Esophagus squamous epithelium (tissue), 4 donors: ENCODE measurements at regions not wholly inside any gene's neighbourhood (a gene's known extent, or its start where the extent isn't known, plus 50 kb on each side); places are given as distances from the start of the nearest gene placed in this dataset.

ENCODE experiments used
- POLR2A ChIP-seq, 4 donors: fragments of 450-650 bp; IDR thresholded peaks; one replicate each; pipeline ENCODE4 v1.6.1; 2017; ENCODE audit warnings: antibody characterized with exemption in 4 of 4, mild to moderate bottlenecking in 4 of 4, moderate library complexity in 3 of 4
- TF ChIP-seq, protein P1 (sequence below), 6 experiments: fragments of 450-650 bp in 4 of 6; fragments of 200-600 bp in 2 of 6; sonication (generic) in 2 of 6; IDR thresholded peaks; one replicate each; pipeline ENCODE4 v1.5.1; 2016 to 2019; ENCODE audit warnings: antibody characterized with exemption in 6 of 6, mild to moderate bottlenecking in 4 of 6, moderate library complexity in 4 of 6

DNA sequence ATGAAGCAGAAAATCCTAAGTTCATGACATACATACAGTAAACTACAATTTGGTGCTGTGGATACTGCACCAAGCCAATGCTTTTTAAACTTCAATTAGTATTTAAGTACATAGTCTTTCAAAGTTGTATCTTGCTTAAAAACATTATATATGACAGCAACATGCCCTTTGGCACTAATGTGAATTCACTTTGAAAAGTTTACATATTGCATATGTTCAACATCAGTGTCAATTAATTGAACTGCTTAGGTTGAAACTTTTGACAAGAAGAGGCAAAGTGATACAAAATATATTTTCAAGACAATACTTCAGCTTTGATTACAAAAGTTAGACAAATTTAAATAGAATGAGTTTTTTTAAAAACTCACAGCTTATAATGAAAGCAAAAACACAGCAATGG, 119.4 kb upstream of the ROBO2 start:
- TF ChIP-seq POLR2A (IDR thresholded peaks at IDR 0.05), result no peak
- TF ChIP-seq, protein P1, sequence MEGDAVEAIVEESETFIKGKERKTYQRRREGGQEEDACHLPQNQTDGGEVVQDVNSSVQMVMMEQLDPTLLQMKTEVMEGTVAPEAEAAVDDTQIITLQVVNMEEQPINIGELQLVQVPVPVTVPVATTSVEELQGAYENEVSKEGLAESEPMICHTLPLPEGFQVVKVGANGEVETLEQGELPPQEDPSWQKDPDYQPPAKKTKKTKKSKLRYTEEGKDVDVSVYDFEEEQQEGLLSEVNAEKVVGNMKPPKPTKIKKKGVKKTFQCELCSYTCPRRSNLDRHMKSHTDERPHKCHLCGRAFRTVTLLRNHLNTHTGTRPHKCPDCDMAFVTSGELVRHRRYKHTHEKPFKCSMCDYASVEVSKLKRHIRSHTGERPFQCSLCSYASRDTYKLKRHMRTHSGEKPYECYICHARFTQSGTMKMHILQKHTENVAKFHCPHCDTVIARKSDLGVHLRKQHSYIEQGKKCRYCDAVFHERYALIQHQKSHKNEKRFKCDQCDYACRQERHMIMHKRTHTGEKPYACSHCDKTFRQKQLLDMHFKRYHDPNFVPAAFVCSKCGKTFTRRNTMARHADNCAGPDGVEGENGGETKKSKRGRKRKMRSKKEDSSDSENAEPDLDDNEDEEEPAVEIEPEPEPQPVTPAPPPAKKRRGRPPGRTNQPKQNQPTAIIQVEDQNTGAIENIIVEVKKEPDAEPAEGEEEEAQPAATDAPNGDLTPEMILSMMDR (IDR thresholded peaks at IDR 0.05), result no peak
